ENCODE measurements at regions not wholly inside any gene's neighbourhood (a gene's known extent, or its start where the extent isn't known, plus 50 kb on each side); places are given as distances from the start of the nearest gene placed in this dataset.

GRCh38 chr1:230495076-230495475 lies 68.9 kb upstream of the PGBD5 start:
- TF ChIP-seq, protein P1, sequence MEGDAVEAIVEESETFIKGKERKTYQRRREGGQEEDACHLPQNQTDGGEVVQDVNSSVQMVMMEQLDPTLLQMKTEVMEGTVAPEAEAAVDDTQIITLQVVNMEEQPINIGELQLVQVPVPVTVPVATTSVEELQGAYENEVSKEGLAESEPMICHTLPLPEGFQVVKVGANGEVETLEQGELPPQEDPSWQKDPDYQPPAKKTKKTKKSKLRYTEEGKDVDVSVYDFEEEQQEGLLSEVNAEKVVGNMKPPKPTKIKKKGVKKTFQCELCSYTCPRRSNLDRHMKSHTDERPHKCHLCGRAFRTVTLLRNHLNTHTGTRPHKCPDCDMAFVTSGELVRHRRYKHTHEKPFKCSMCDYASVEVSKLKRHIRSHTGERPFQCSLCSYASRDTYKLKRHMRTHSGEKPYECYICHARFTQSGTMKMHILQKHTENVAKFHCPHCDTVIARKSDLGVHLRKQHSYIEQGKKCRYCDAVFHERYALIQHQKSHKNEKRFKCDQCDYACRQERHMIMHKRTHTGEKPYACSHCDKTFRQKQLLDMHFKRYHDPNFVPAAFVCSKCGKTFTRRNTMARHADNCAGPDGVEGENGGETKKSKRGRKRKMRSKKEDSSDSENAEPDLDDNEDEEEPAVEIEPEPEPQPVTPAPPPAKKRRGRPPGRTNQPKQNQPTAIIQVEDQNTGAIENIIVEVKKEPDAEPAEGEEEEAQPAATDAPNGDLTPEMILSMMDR (IDR thresholded peaks at IDR 0.05), result no peak
- TF ChIP-seq POLR2AphosphoS5 (IDR thresholded peaks at IDR 0.05) (no peak), POLR2A (IDR thresholded peaks at IDR 0.05) (no peak)
